Heart right ventricle (tissue), 16 donors: ENCODE measurements at regions not wholly inside any gene's neighbourhood (a gene's known extent, or its start where the extent isn't known, plus 50 kb on each side); places are given as distances from the start of the nearest gene placed in this dataset.

ENCODE experiments used
- ATAC-seq, 8 donors: fragments of 200-7000 bp; cut with Tn5 transposase; one replicate each; pipeline ENCODE4 v1.9.1; 2020; ENCODE audit warnings: mild to moderate bottlenecking in 8 of 8, moderate library complexity in 8 of 8, moderate number of reproducible peaks in 1 of 8
- DNase-seq, 2 donors: peaks; one replicate each; pipeline ENCODE4 v3.0.0-alpha.2; 2020
- H3K27ac ChIP-seq, 10 donors: fragments of 200-600 bp; sonication (generic) in 2 of 10; one replicate each; pipeline versions ENCODE4 v1.5.0 to v1.8.0; 2020 to 2022; ENCODE audit warnings: mild to moderate bottlenecking in 3 of 10
- H3K27me3 ChIP-seq, 7 donors: fragments of 200-600 bp; one replicate each; pipeline ENCODE4 v1.8.0; 2021 to 2022; ENCODE audit warnings: mild to moderate bottlenecking in 2 of 7
- H3K36me3 ChIP-seq, 9 donors: fragments of 200-600 bp; sonication (generic) in 1 of 9; one replicate each; pipeline versions ENCODE4 v1.5.0 to v1.8.0; 2020 to 2022; ENCODE audit warnings: mild to moderate bottlenecking in 2 of 9
- H3K4me1 ChIP-seq, 9 donors: fragments of 200-600 bp; sonication (generic) in 1 of 9; one replicate each; pipeline versions ENCODE4 v1.5.0 to v1.8.0; 2020 to 2022; ENCODE audit warnings: mild to moderate bottlenecking in 4 of 9
- H3K4me3 ChIP-seq, 10 donors: fragments of 200-600 bp; sonication (generic) in 2 of 10; one replicate each; pipeline versions ENCODE4 v1.5.0 to v1.8.0; 2020 to 2022; ENCODE audit warnings: mild to moderate bottlenecking in 7 of 10, moderate library complexity in 2 of 10
- H3K9me3 ChIP-seq, 11 donors: fragments of 200-600 bp in 10 of 11; sonication (generic) in 2 of 11; one replicate each; pipeline versions ENCODE4 v1.5.0 to v1.8.0; 2013 to 2022; ENCODE audit warnings: mild to moderate bottlenecking in 2 of 11, control low read depth in 1 of 11, moderate library complexity in 1 of 11
- CTCF ChIP-seq, 9 donors: fragments of 200-600 bp; sonication (generic) in 2 of 9; IDR thresholded peaks; one replicate each; pipeline versions ENCODE4 v1.5.0 to v1.8.0; 2021 to 2022; ENCODE audit warnings: antibody characterized with exemption in 9 of 9, mild to moderate bottlenecking in 5 of 9, moderate library complexity in 1 of 9
- WGBS, 2 donors: extraction: QIAGEN DNeasy Blood & Tissue Kit; methylation state at CpG; one replicate each; pipeline ENCODE4 v1.1.7; 2013; ENCODE audit warnings: inconsistent platforms in 1 of 2; 5-methylcytosine and 5-hydroxymethylcytosine counted together
- intact Hi-C, 10 donors: fragments of 100-400 bp; cut with DNase I; formaldehyde crosslinking; loops; one replicate each; pipeline versions ENCODE4 v1.11.1 to v1.14.2; 2022
- donor health status: Arrhythmogenic right ventricular cardiomyopathy.
- donor health status: ischemic (EF 13 %, LVEDD 7.1; RV severe dilation, severe dysfunction).
- donor health status: healthy with polysubstance abuse.
- donor health status: DM: no; HTN: yes; CAD: no.
- donor health status: DM: no; HTN: no; CAD: no.
- donor health status: ischemic (EF 25% LVEDD 6.9; RV normal size, moderate dysfunction).
- donor health status: ischemic (EF 25% LVEDD 5.7; RV mildly dilated, moderate dysfunction).
- donor health status: healthy.
- donor health status: DM: yes; HTN: yes; CAD: no.
- donor health status: Ischemic cardiomyopathy.
- donor health status: ischemic (EF 35%, LVEDD 5.7; RV mildly dilated, moderate dysfunction).
- donor health status: nonischemic (EF 11% LVEDD 7.7; RV severe dilation, severe dysfunction).
- donor health status: DM: yes; HTN: yes; CAD: no.
- donor health status: PGD.
- donor health status: ischemic (EF 29% LVEDD 5.4; RV normal size, mild dysfunction).
- donor health status: nonischemic (EF 23%, LVEDD 6.1; RV moderate dilation, normal function).

- Histone ChIP-seq H3K4me3 (no peak overlapping the region), H3K27me3 (peaks cover 0 to 80% (median 52%) of the 10 kb centered on the region in 7 donors), H3K4me1 (no peaks in the 10 kb centered on the region), H3K9me3 (no peaks in the 10 kb centered on the region), H3K27ac (no peak overlapping the region), H3K36me3 (no peaks in the 10 kb centered on the region)
- intact Hi-C loops = no loop called here
- DNase-seq = no peak
- ATAC-seq = peak in 1 of 8 donors; percentile 19
- 47 to 56% methylated on average over 14 of the region's 14 CpGs for WGBS, 2 donors
- TF ChIP-seq CTCF (IDR thresholded peaks at IDR 0.05) = no peak
These were observed 86.5 kb downstream of the ENGASE start for GRCh38 chr17:79160980-79161636.

GRCh38 chr17:79159926-79160325 is 85.3 kb downstream of the ENGASE start:
- H3K27me3 ChIP-seq = peaks cover 0 to 79% (median 42%) of the 10 kb centered on the region in 7 donors
- WGBS, 2 donors = 55 to 64% methylated on average over 13 of the region's 13 CpGs

GRCh38 chr17:79159471-79159870 is 84.8 kb downstream of the ENGASE start:
- TF ChIP-seq CTCF (IDR thresholded peaks at IDR 0.05) = no peak
- Histone ChIP-seq H3K36me3 (no peaks in the 10 kb centered on the region), H3K27me3 (peaks cover 0 to 76% (median 42%) of the 10 kb centered on the region in 7 donors), H3K9me3 (no peaks in the 10 kb centered on the region), H3K4me1 (no peaks in the 10 kb centered on the region), H3K27ac (no peak overlapping the region), H3K4me3 (no peak overlapping the region)
- intact Hi-C loops = no loop called here
- WGBS, 2 donors = 80% methylated on average over 6 of the region's 6 CpGs
- DNase-seq (no peak), ATAC-seq (no peak)

More at GRCh38 chr17:79159926-79160325, 85.3 kb downstream of the ENGASE start:
- intact Hi-C loops = no loop called here
- no peak for TF ChIP-seq CTCF (IDR thresholded peaks at IDR 0.05)
- Histone ChIP-seq H3K9me3 (no peaks in the 10 kb centered on the region), H3K36me3 (no peaks in the 10 kb centered on the region), H3K27ac (no peak overlapping the region), H3K4me1 (no peaks in the 10 kb centered on the region), H3K4me3 (no peak overlapping the region)
- DNase-seq (no peak), ATAC-seq (no peak)

GRCh38 chr17:79156463-79157095 is 82.0 kb downstream of the ENGASE start:
- Histone ChIP-seq H3K9me3 (no peaks in the 10 kb centered on the region), H3K27ac (no peak overlapping the region), H3K4me1 (no peaks in the 10 kb centered on the region), H3K36me3 (no peaks in the 10 kb centered on the region), H3K4me3 (no peak overlapping the region), H3K27me3 (peaks cover 0 to 84% (median 45%) of the 10 kb centered on the region in 7 donors)
- 77 to 79% methylated on average over 19 of the region's 19 CpGs for WGBS, 2 donors
- TF ChIP-seq CTCF (IDR thresholded peaks at IDR 0.05) = no peak
- no peak for ATAC-seq
- intact Hi-C loops = no loop called here
- DNase-seq = no peak
